ENCODE measurements at regions not wholly inside any gene's neighbourhood (a gene's known extent, or its start where the extent isn't known, plus 50 kb on each side); places are given as distances from the start of the nearest gene placed in this dataset.

- TF ChIP-seq E2F5 (CRISPR knock-in tag; IDR thresholded peaks at IDR 0.05) (no peak), CBFB (CRISPR knock-in tag; IDR thresholded peaks at IDR 0.05; ENCODE audit: low read depth) (no peak), PRRX2 (CRISPR knock-in tag; IDR thresholded peaks at IDR 0.05) (no peak), ATF1 (CRISPR knock-in tag; IDR thresholded peaks at IDR 0.05) (no peak), CTCF (IDR thresholded peaks at IDR 0.05) (no peak), ATF2 (CRISPR knock-in tag; IDR thresholded peaks at IDR 0.05; ENCODE audit: borderline replicate concordance, low read depth) (no peak), ZNF396 (CRISPR knock-in tag; IDR thresholded peaks at IDR 0.05; ENCODE audit: borderline replicate concordance) (no peak), JUN (CRISPR knock-in tag; IDR thresholded peaks at IDR 0.05) (no peak), IRF2 (CRISPR knock-in tag; IDR thresholded peaks at IDR 0.05; ENCODE audit: borderline replicate concordance, low read depth) (no peak), ZNF121 (CRISPR knock-in tag; IDR thresholded peaks at IDR 0.05) (no peak), ZNF232 (CRISPR knock-in tag; IDR thresholded peaks at IDR 0.05) (no peak), NR3C1 (CRISPR knock-in tag; conservative IDR thresholded peaks at IDR 0.05; ENCODE audit: low read depth) (no peak), ZNF671 (CRISPR knock-in tag; IDR thresholded peaks at IDR 0.05) (no peak)
These were observed 1552.4 kb upstream of the FLRT2 start for GRCh38 chr14:83977583-83977982.

Data from WTC11 (cell line).